Uterus (tissue), 3 donors: ENCODE measurements at regions not wholly inside any gene's neighbourhood (a gene's known extent, or its start where the extent isn't known, plus 50 kb on each side); places are given as distances from the start of the nearest gene placed in this dataset.

Experiments used
- DNase-seq, 2 donors: peaks; one replicate each; pipeline ENCODE4 v3.0.0-alpha.2; 2019 to 2020
- H3K27ac ChIP-seq, 2 donors: fragments of 200-600 bp; sonication (generic); 1 replicate in 1 of 2; 2 replicates in 1 of 2; pipeline ENCODE4 v1.5.1; 2016 to 2018
- H3K27me3 ChIP-seq, 2 donors: fragments of 200-600 bp; sonication (generic); one replicate each; pipeline ENCODE4 v1.5.1; 2018 to 2019; ENCODE audit warnings: control low read depth in 1 of 2
- H3K36me3 ChIP-seq, 2 donors: fragments of 200-600 bp; sonication (generic); one replicate each; pipeline ENCODE4 v1.5.1; 2019; ENCODE audit warnings: control low read depth in 1 of 2
- H3K4me1 ChIP-seq, 2 donors: fragments of 200-600 bp; sonication (generic); one replicate each; pipeline ENCODE4 v1.5.1; 2018 to 2019; ENCODE audit warnings: control low read depth in 1 of 2
- H3K4me3 ChIP-seq, 2 donors: fragments of 200-600 bp; sonication (generic); 1 replicate in 1 of 2; 2 replicates in 1 of 2; pipeline ENCODE4 v1.5.1; 2018 to 2019; ENCODE audit warnings: mild to moderate bottlenecking in 1 of 2
- H3K9me3 ChIP-seq, 2 donors: fragments of 200-600 bp; sonication (generic); one replicate each; pipeline ENCODE4 v1.5.1; 2019; ENCODE audit warnings: control low read depth in 1 of 2
- CTCF ChIP-seq, 4 experiments: fragments of 200-600 bp in 2 of 4; fragments of 450-650 bp in 2 of 4; sonication (generic) in 2 of 4; IDR thresholded peaks; one replicate each; pipeline ENCODE4 v1.5.1; 2016 to 2019; ENCODE audit warnings: antibody characterized with exemption in 4 of 4, mild to moderate bottlenecking in 2 of 4, moderate library complexity in 1 of 4
- POLR2A ChIP-seq, 2 donors: fragments of 450-650 bp; IDR thresholded peaks; one replicate each; pipeline ENCODE4 v1.6.1; 2016; ENCODE audit warnings: antibody characterized with exemption in 2 of 2, mild to moderate bottlenecking in 1 of 2, moderate library complexity in 1 of 2
- intact Hi-C: fragments of 100-400 bp; cut with DNase I; formaldehyde crosslinking; loops from one replicate; pipeline ENCODE4 v1.15.1; 2023; ENCODE audit warnings: low total_unique reads
- donor health status: DM: yes; HTN: yes; CAD: no.

GRCh38 chr6:147911057-147911456, 402.6 kb downstream of the SAMD5 start:
- Histone ChIP-seq H3K4me3 (no peak overlapping the region), H3K9me3 (no peaks in the 10 kb centered on the region), H3K36me3 (no peaks in the 10 kb centered on the region), H3K27ac (no peak overlapping the region), H3K4me1 (no peaks in the 10 kb centered on the region), H3K27me3 (no peaks in the 10 kb centered on the region)
- TF ChIP-seq POLR2A (IDR thresholded peaks at IDR 0.05) (no peak), CTCF (IDR thresholded peaks at IDR 0.05) (no peak)
- intact Hi-C loops = no loop called here
- no peak for DNase-seq

- H3K4me1 ChIP-seq = no peaks in the 10 kb centered on the region
- H3K36me3 ChIP-seq = no peaks in the 10 kb centered on the region
- no peak overlapping the region for H3K27ac ChIP-seq
- intact Hi-C loops = no loop called here
- DNase-seq = no peak
- no peak overlapping the region for H3K4me3 ChIP-seq
- no peaks in the 10 kb centered on the region for H3K27me3 ChIP-seq
- no peaks in the 10 kb centered on the region for H3K9me3 ChIP-seq
- TF ChIP-seq CTCF (IDR thresholded peaks at IDR 0.05) (no peak), POLR2A (IDR thresholded peaks at IDR 0.05) (no peak)
These were observed 403.2 kb downstream of the SAMD5 start for GRCh38 chr6:147911686-147912085.

GRCh38 chr6:147922799-147923198, 414.3 kb downstream of the SAMD5 start:
- intact Hi-C loops = no loop called here
- no peak overlapping the region for H3K4me3 ChIP-seq
- no peak overlapping the region for H3K27ac ChIP-seq
- H3K36me3 ChIP-seq = no peaks in the 10 kb centered on the region
- DNase-seq = no peak
- H3K4me1 ChIP-seq = no peaks in the 10 kb centered on the region
- H3K27me3 ChIP-seq = no peaks in the 10 kb centered on the region
- TF ChIP-seq POLR2A (IDR thresholded peaks at IDR 0.05) = no peak
- TF ChIP-seq CTCF (IDR thresholded peaks at IDR 0.05) = no peak
- no peaks in the 10 kb centered on the region for H3K9me3 ChIP-seq

GRCh38 chr6:147924598-147924997, 416.1 kb downstream of the SAMD5 start:
- Histone ChIP-seq H3K9me3 (no peaks in the 10 kb centered on the region), H3K4me1 (no peaks in the 10 kb centered on the region), H3K27ac (no peak overlapping the region), H3K27me3 (no peaks in the 10 kb centered on the region), H3K36me3 (no peaks in the 10 kb centered on the region), H3K4me3 (no peak overlapping the region)
- no peak for DNase-seq
- TF ChIP-seq POLR2A (IDR thresholded peaks at IDR 0.05) (no peak), CTCF (IDR thresholded peaks at IDR 0.05) (no peak)
- intact Hi-C loops = no loop called here

- Histone ChIP-seq H3K4me3 (no peak overlapping the region), H3K4me1 (no peaks in the 10 kb centered on the region), H3K27me3 (no peaks in the 10 kb centered on the region), H3K9me3 (no peaks in the 10 kb centered on the region), H3K36me3 (no peaks in the 10 kb centered on the region), H3K27ac (no peak overlapping the region)
- TF ChIP-seq CTCF (IDR thresholded peaks at IDR 0.05) = no peak
- no peak for TF ChIP-seq POLR2A (IDR thresholded peaks at IDR 0.05)
- intact Hi-C loops = no loop called here
- DNase-seq = no peak
These were observed 416.8 kb upstream of the SASH1 start for GRCh38 chr6:147925826-147926225.
